Activated naive CD4-positive, alpha-beta T cell treated with anti-CD3 and anti-CD28 coated beads, Interleukin-2, amount 10 ng/mL, durations not matched to agents 7 days and 5 days (primary cell): ENCODE measurements at regions not wholly inside any gene's neighbourhood (a gene's known extent, or its start where the extent isn't known, plus 50 kb on each side); places are given as distances from the start of the nearest gene placed in this dataset.
"Not testable (repeated sequence)": the region's sequence is repeated elsewhere in the genome, so short reads cannot be mapped to it uniquely, and the experiment has no call there.

ENCODE experiments used
- CTCF ChIA-PET: fragments of 350-600 bp; sonication (Branson Sonifier 250); formaldehyde crosslinking; loops from one replicate; lab custom pipeline; 2021; ENCODE audit warnings: antibody characterized with exemption; lab: Charles Lee
- DNase-seq: peaks from one replicate; pipeline ENCODE4 v3.0.0-alpha.2; 2020
- H3K27ac Mint-ChIP-seq: one replicate; pipeline ENCODE4 v1.8.0; 2021; ENCODE audit warnings: mild to moderate bottlenecking, moderate library complexity, mixed read lengths
- H3K27me3 Mint-ChIP-seq: one replicate; pipeline ENCODE4 v1.8.0; 2021; ENCODE audit warnings: mild to moderate bottlenecking, mixed read lengths
- H3K36me3 Mint-ChIP-seq: one replicate; pipeline ENCODE4 v1.8.0; 2021; ENCODE audit warnings: mixed read lengths
- H3K4me1 Mint-ChIP-seq: one replicate; pipeline ENCODE4 v1.8.0; 2021; ENCODE audit warnings: mixed read lengths
- H3K4me3 Mint-ChIP-seq: one replicate; pipeline ENCODE4 v1.8.0; 2021; ENCODE audit warnings: mild to moderate bottlenecking, moderate library complexity, mixed read lengths
- H3K9me3 Mint-ChIP-seq: one replicate; pipeline ENCODE4 v1.8.0; 2021; ENCODE audit warnings: mixed read lengths

DNA sequence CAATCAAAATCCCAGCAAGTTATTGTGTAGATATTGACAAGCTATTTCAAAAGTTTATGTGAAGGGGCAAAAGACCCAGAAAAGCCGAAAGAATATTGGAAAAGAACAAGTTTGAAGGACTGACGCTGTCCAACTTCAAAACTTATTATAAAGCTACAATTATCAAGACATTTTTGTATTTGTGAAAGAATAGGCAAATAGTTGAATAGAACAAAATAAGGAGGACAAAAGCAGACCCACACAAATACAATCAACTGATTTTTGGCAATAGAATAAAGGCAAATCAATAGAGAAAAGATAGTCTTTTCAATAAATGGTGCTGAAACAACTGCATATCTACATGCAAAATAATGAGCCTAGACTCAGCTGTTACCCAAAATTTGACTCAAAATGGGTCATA lies 807.7 kb upstream of the CDH6 start:
- Mint-ChIP-seq H3K4me1 (no peaks in the 10 kb centered on the region), H3K27me3 (no peaks in the 10 kb centered on the region), H3K9me3 (peaks cover 4% of the 10 kb centered on the region), H3K4me3 (no peak overlapping the region), H3K36me3 (no peaks in the 10 kb centered on the region), H3K27ac (no peak overlapping the region)
- CTCF ChIA-PET, result no interaction called here
- no peak for DNase-seq

DNA sequence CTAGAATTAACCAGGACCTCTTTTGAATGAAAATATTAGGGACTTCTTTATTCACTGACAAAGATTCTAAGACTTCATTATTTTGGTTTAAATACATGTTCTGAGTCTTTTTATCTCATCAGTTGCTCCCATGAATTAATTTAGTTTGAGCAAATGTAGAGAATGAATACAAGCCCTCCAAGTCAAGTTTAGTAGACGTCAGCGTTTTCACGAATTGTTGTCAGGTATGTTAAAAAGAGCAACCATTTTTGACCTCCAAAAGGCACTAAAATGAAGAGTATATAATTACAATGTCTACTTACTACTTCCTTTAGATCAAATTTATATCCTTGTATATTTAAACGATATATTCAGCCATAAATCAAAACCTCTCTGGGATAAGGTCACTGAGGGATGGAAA lies 809.3 kb upstream of the CDH6 start:
- H3K27ac Mint-ChIP-seq, result no peak overlapping the region
- H3K36me3 Mint-ChIP-seq, result no peaks in the 10 kb centered on the region
- H3K4me1 Mint-ChIP-seq, result no peaks in the 10 kb centered on the region

GRCh38 chr5:30380228-30380627 lies 813.3 kb upstream of the CDH6 start:
- no peaks in the 10 kb centered on the region for H3K36me3 Mint-ChIP-seq
- no peak overlapping the region for H3K4me3 Mint-ChIP-seq
- no peaks in the 10 kb centered on the region for H3K27me3 Mint-ChIP-seq
- no peak overlapping the region for H3K27ac Mint-ChIP-seq
- peaks cover 6% of the 10 kb centered on the region for H3K9me3 Mint-ChIP-seq
- CTCF ChIA-PET, result no interaction called here
- no peak for DNase-seq
- no peaks in the 10 kb centered on the region for H3K4me1 Mint-ChIP-seq

More for the DNA sequence above, 809.3 kb upstream of the CDH6 start:
- DNase-seq, result no peak
- Mint-ChIP-seq H3K4me3 (no peak overlapping the region), H3K9me3 (peaks cover 6% of the 10 kb centered on the region), H3K27me3 (no peaks in the 10 kb centered on the region)
- CTCF ChIA-PET, result no interaction called here

GRCh38 chr5:30376848-30377247 lies 816.6 kb upstream of the CDH6 start:
- H3K36me3 Mint-ChIP-seq, result no peaks in the 10 kb centered on the region
- no peak overlapping the region for H3K4me3 Mint-ChIP-seq
- H3K9me3 Mint-ChIP-seq, result peaks cover 6% of the 10 kb centered on the region
- CTCF ChIA-PET, result no interaction called here
- H3K27me3 Mint-ChIP-seq, result no peaks in the 10 kb centered on the region
- no peak overlapping the region for H3K27ac Mint-ChIP-seq
- no peak for DNase-seq
- H3K4me1 Mint-ChIP-seq, result no peaks in the 10 kb centered on the region

DNA sequence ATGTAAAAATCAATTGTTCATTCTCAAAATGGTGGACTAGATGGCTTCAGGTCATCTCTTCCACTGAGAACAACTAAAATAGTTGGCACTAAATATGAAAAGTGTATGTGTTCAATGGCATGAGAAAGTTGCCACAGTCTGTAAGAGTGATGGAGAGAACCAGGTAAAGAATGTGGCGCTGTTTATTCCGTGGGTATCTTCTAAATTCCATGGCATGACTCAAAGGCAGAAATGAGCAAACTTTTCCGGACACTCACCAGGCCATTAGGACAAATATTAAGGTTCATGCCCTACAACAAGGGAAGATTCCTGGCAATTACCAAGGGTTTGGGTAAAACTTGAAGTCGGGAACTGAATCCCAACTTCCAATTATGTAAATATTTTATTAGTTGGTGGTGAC lies 825.4 kb upstream of the CDH6 start:
- Mint-ChIP-seq H3K27me3 (no peaks in the 10 kb centered on the region), H3K4me3 (no peak overlapping the region), H3K9me3 (peaks cover 21% of the 10 kb centered on the region), H3K4me1 (no peaks in the 10 kb centered on the region), H3K36me3 (no peaks in the 10 kb centered on the region), H3K27ac (no peak overlapping the region)
- no peak for DNase-seq
- CTCF ChIA-PET, result no interaction called here

DNA sequence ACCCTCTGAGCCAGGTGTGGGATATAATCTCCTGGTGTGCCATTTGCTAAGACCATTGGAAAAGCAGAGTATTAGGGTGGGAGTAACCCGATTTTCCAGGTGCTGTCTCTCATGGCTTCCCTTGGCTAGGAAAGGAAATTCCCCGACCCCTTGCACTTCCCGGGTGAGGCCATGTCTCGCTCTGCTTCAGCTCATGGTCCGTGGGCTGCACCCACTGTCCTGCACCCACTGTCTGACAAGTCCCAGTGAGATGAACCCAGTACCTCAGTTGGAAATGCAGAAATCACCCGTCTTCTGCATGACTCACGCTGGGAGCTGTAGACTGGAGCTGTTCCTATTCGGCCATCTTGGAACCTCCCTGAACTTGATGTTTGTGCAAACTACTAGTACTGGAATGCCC lies 828.5 kb upstream of the CDH6 start:
- H3K4me1 Mint-ChIP-seq, H3K27ac Mint-ChIP-seq, H3K36me3 Mint-ChIP-seq, H3K27me3 Mint-ChIP-seq, DNase-seq, CTCF ChIA-PET, H3K4me3 Mint-ChIP-seq: not testable (repeated sequence)
- peaks cover 38% of the 10 kb centered on the region for H3K9me3 Mint-ChIP-seq

GRCh38 chr5:30357371-30357770 lies 836.1 kb upstream of the CDH6 start:
- CTCF ChIA-PET, result no interaction called here
- DNase-seq, result no peak
- Mint-ChIP-seq H3K27ac (no peak overlapping the region), H3K4me1 (no peaks in the 10 kb centered on the region), H3K36me3 (no peaks in the 10 kb centered on the region), H3K27me3 (no peaks in the 10 kb centered on the region), H3K9me3 (peaks cover 17% of the 10 kb centered on the region), H3K4me3 (no peak overlapping the region)

- H3K27ac Mint-ChIP-seq, result no peak overlapping the region
- H3K9me3 Mint-ChIP-seq, result peaks cover 7% of the 10 kb centered on the region
- DNase-seq, result no peak
- H3K4me3 Mint-ChIP-seq, result no peak overlapping the region
- H3K4me1 Mint-ChIP-seq, result no peaks in the 10 kb centered on the region
- no peaks in the 10 kb centered on the region for H3K27me3 Mint-ChIP-seq
- no peaks in the 10 kb centered on the region for H3K36me3 Mint-ChIP-seq
- CTCF ChIA-PET, result no interaction called here
Observed at GRCh38 chr5:30355675-30356074, 837.8 kb upstream of the CDH6 start.

GRCh38 chr5:30347858-30348257 lies 845.6 kb upstream of the CDH6 start:
- Mint-ChIP-seq H3K36me3 (no peaks in the 10 kb centered on the region), H3K4me1 (no peaks in the 10 kb centered on the region), H3K4me3 (no peak overlapping the region), H3K27ac (no peak overlapping the region), H3K9me3 (peaks cover 22% of the 10 kb centered on the region), H3K27me3 (no peaks in the 10 kb centered on the region)
- DNase-seq, result no peak
- CTCF ChIA-PET, result no interaction called here

GRCh38 chr5:30345539-30346345 lies 847.7 kb upstream of the CDH6 start:
- H3K4me3 Mint-ChIP-seq, CTCF ChIA-PET, H3K36me3 Mint-ChIP-seq, H3K4me1 Mint-ChIP-seq, H3K27ac Mint-ChIP-seq, H3K27me3 Mint-ChIP-seq, DNase-seq: not testable (repeated sequence)
- H3K9me3 Mint-ChIP-seq, result peaks cover 24% of the 10 kb centered on the region

- no peak overlapping the region for H3K27ac Mint-ChIP-seq
- no peak overlapping the region for H3K4me3 Mint-ChIP-seq
- CTCF ChIA-PET, result no interaction called here
- H3K4me1 Mint-ChIP-seq, result no peaks in the 10 kb centered on the region
- DNase-seq, result no peak
- no peaks in the 10 kb centered on the region for H3K27me3 Mint-ChIP-seq
- no peaks in the 10 kb centered on the region for H3K36me3 Mint-ChIP-seq
- H3K9me3 Mint-ChIP-seq, result peaks cover 22% of the 10 kb centered on the region
Observed at GRCh38 chr5:30343707-30344106, 849.8 kb upstream of the CDH6 start.

GRCh38 chr5:30341466-30341865 lies 852.0 kb upstream of the CDH6 start:
- peaks cover 19% of the 10 kb centered on the region for H3K9me3 Mint-ChIP-seq
- H3K4me3 Mint-ChIP-seq, result no peak overlapping the region
- no peaks in the 10 kb centered on the region for H3K36me3 Mint-ChIP-seq
- DNase-seq, result no peak
- H3K27me3 Mint-ChIP-seq, result no peaks in the 10 kb centered on the region
- H3K4me1 Mint-ChIP-seq, result no peaks in the 10 kb centered on the region
- CTCF ChIA-PET, result no interaction called here
- H3K27ac Mint-ChIP-seq, result no peak overlapping the region

GRCh38 chr5:30337084-30337573 lies 856.4 kb upstream of the CDH6 start:
- no peak overlapping the region for H3K27ac Mint-ChIP-seq
- no peaks in the 10 kb centered on the region for H3K4me1 Mint-ChIP-seq
- CTCF ChIA-PET, result no interaction called here
- H3K27me3 Mint-ChIP-seq, result no peaks in the 10 kb centered on the region
- no peak overlapping the region for H3K4me3 Mint-ChIP-seq
- no peak for DNase-seq
- no peaks in the 10 kb centered on the region for H3K36me3 Mint-ChIP-seq
- peaks cover 9% of the 10 kb centered on the region for H3K9me3 Mint-ChIP-seq

GRCh38 chr5:30331534-30331933 lies 862.0 kb upstream of the CDH6 start:
- Mint-ChIP-seq H3K9me3 (peaks cover 5% of the 10 kb centered on the region), H3K27ac (no peak overlapping the region), H3K4me1 (no peaks in the 10 kb centered on the region), H3K4me3 (no peak overlapping the region), H3K36me3 (no peaks in the 10 kb centered on the region), H3K27me3 (no peaks in the 10 kb centered on the region)
- DNase-seq, result no peak
- CTCF ChIA-PET, result no interaction called here

DNA sequence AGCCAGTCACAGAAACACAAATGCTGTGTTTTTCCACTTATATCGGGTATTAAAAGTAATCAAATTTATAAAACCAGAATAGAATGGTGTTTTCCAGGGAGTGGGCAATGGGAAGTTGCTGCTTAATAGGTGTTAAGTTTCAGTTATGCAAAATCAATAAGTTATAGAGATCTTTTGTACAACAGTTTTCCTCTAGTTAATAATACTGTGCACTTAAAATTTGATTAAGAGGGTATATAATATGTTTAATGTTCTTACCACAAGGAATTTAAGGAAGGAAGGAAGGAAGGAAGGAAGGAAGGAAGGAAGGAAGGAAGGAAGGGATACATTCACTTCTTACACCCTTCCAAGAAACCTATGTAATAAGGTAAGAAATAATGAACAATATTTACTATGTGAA lies 867.7 kb upstream of the CDH6 start:
- Mint-ChIP-seq H3K27me3 (no peaks in the 10 kb centered on the region), H3K4me1 (no peaks in the 10 kb centered on the region), H3K4me3 (no peak overlapping the region), H3K36me3 (no peaks in the 10 kb centered on the region), H3K9me3 (no peaks in the 10 kb centered on the region), H3K27ac (no peak overlapping the region)
- CTCF ChIA-PET, result no interaction called here
- no peak for DNase-seq
